ENCODE measurements at regions not wholly inside any gene's neighbourhood (a gene's known extent, or its start where the extent isn't known, plus 50 kb on each side); places are given as distances from the start of the nearest gene placed in this dataset.

DNA sequence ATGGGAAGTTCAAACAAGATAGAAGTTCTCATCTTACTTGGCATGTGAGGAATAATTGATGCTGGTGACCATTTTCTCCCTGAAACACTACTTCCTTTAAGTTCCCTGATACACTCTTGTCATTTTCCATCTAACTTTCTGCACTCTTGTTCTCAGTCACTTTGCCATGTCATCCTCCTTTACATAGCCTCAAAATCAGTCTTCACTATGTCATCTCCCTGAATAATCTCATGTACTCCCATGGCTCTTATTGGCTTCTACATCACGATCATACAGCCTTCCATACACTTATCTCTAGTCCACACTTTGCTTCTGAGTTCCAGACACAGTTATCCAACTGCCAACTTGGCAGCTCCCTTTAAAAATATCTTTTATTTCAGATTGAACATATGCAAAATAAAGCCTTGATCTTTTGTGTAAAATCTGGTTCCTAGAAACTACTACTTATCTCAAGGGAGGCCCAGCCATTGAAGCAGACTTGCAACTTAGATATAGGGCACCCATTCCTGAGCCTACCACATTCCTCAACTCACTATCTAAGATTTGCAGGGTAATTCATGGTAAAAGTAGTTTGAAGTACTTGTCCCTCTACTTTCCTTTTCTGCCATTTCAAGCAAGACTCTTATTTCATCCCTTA is 1070.2 kb upstream of the NXPH2 start:
- CTCF ChIA-PET = no interaction called here

DNA sequence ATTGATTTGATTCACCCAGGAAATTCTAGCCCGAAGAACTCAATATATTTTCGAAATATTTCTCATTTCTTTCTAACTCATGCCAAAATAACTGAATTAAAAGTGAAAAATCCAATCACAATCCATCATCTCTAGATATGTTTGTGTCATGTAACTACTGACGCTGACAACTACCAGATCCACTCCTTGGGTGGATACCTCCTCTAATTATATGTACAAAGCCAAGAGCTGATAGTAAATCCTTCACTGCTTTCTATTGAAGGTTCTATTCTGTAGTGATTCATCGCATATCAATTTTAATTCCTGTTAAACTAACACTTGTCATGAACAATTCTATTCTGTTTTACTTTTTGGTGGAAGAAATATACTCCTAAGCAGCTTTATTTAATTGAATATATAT is 1056.6 kb upstream of the NXPH2 start:
- POLR2A ChIA-PET = no interaction called here
- TF ChIP-seq, protein P1, sequence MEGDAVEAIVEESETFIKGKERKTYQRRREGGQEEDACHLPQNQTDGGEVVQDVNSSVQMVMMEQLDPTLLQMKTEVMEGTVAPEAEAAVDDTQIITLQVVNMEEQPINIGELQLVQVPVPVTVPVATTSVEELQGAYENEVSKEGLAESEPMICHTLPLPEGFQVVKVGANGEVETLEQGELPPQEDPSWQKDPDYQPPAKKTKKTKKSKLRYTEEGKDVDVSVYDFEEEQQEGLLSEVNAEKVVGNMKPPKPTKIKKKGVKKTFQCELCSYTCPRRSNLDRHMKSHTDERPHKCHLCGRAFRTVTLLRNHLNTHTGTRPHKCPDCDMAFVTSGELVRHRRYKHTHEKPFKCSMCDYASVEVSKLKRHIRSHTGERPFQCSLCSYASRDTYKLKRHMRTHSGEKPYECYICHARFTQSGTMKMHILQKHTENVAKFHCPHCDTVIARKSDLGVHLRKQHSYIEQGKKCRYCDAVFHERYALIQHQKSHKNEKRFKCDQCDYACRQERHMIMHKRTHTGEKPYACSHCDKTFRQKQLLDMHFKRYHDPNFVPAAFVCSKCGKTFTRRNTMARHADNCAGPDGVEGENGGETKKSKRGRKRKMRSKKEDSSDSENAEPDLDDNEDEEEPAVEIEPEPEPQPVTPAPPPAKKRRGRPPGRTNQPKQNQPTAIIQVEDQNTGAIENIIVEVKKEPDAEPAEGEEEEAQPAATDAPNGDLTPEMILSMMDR (IDR thresholded peaks at IDR 0.05; ENCODE audit: low read depth, low read length) = no peak
- no peak for DNase-seq (ENCODE audit: low read depth, low spot score)
- CTCF ChIA-PET = no interaction called here
- Histone ChIP-seq H3K27ac (ENCODE audit: low read depth, low read length) (no peak overlapping the region), H3K27me3 (ENCODE audit: control insufficient read depth, insufficient read depth, low read length) (no peaks in the 10 kb centered on the region), H3K4me3 (ENCODE audit: low read depth, low read length) (no peak overlapping the region), H3K9me3 (ENCODE audit: control insufficient read depth, insufficient read depth, low read length) (peaks cover 9% of the 10 kb centered on the region)

More for the DNA sequence above, 1070.2 kb upstream of the NXPH2 start:
- TF ChIP-seq, protein P1 (IDR thresholded peaks at IDR 0.05; ENCODE audit: low read depth, low read length) = no peak
- Histone ChIP-seq H3K27ac (ENCODE audit: low read depth, low read length) (no peak overlapping the region), H3K27me3 (ENCODE audit: control insufficient read depth, insufficient read depth, low read length) (no peaks in the 10 kb centered on the region), H3K4me3 (ENCODE audit: low read depth, low read length) (no peak overlapping the region), H3K9me3 (ENCODE audit: control insufficient read depth, insufficient read depth, low read length) (peaks cover 10% of the 10 kb centered on the region)
- no peak for DNase-seq (ENCODE audit: low read depth, low spot score)
- POLR2A ChIA-PET = no interaction called here

DNA sequence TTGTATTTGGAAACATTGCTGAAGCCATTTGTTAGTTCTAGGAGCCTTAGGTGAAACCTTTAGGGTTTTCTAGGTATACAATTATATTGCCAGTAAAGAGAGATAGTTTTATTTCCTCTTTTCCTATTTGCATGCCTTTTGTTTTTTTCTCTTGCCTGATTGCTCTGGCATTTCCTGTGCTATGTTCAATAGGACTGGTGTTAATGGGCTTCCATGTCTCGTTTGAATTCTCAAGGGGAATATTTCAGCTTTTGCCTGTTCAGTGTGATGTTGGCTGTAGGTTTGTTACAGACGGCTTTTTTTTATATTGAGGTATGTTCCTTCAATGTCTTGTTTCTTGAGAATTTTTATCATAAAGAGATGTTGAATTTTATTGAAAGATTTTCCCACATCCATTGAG is 1054.9 kb upstream of the NXPH2 start:
- ChIA-PET CTCF (no interaction called here), POLR2A (no interaction called here)
- TF ChIP-seq, protein P1 (IDR thresholded peaks at IDR 0.05; ENCODE audit: low read depth, low read length) = no peak
- no peak for DNase-seq (ENCODE audit: low read depth, low spot score)
- H3K4me3 ChIP-seq (ENCODE audit: low read depth, low read length) = no peak overlapping the region
- H3K27ac ChIP-seq (ENCODE audit: low read depth, low read length) = no peak overlapping the region
- peaks cover 9% of the 10 kb centered on the region for H3K9me3 ChIP-seq (ENCODE audit: control insufficient read depth, insufficient read depth, low read length)
- H3K27me3 ChIP-seq (ENCODE audit: control insufficient read depth, insufficient read depth, low read length) = no peaks in the 10 kb centered on the region

DNA sequence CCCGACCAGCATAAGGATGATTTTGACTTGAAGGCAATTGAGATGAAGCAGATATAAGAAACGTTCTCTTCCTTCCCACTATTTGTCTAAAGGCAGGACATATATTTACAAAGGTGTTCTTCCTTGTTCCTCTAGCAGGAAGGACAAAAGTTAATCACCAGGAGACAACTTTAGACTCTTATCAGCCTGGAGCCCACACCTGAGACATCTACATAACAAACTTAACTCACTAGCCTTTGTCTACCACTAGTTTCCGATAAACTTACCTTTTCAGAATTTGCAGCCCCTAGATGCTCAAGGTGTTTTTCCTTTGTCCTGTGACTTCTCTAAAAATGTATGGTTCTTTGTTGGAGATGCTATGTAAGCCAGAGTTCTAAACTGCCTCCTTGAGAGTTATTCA is 1047.8 kb upstream of the NXPH2 start:
- peaks cover 9% of the 10 kb centered on the region for H3K9me3 ChIP-seq (ENCODE audit: control insufficient read depth, insufficient read depth, low read length)
- ChIA-PET POLR2A (no interaction called here), CTCF (no interaction called here)
- no peak overlapping the region for H3K27ac ChIP-seq (ENCODE audit: low read depth, low read length)
- DNase-seq (ENCODE audit: low read depth, low spot score) = no peak
- TF ChIP-seq, protein P1 (IDR thresholded peaks at IDR 0.05; ENCODE audit: low read depth, low read length) = no peak
- no peak overlapping the region for H3K4me3 ChIP-seq (ENCODE audit: low read depth, low read length)
- H3K27me3 ChIP-seq (ENCODE audit: control insufficient read depth, insufficient read depth, low read length) = no peaks in the 10 kb centered on the region

DNA sequence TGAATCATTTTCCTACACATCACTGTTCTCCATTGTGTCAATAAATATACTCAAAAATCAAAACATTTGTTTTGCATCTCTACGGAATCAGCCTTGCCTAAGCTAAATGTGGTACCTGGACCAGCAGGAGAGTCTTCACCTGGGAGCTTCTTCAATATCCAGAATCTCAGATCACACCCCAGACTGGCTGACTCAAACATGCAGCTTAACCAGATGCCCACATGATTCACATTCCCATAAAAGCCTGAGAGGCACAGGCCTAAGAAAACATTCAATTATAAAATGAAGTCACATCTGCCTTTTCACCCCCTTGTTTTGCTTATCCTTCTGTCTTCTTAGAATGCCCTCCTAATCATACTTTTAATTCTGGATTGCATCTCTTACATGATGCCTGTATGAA is 1045.5 kb upstream of the NXPH2 start:
- CTCF ChIA-PET = no interaction called here
- POLR2A ChIA-PET = no interaction called here

More for the DNA sequence above, 1045.5 kb upstream of the NXPH2 start:
- no peak overlapping the region for H3K4me3 ChIP-seq (ENCODE audit: low read depth, low read length)
- no peak for DNase-seq (ENCODE audit: low read depth, low spot score)
- H3K9me3 ChIP-seq (ENCODE audit: control insufficient read depth, insufficient read depth, low read length) = peaks cover 9% of the 10 kb centered on the region; the same call in 1 of the 2 replicates
- TF ChIP-seq, protein P1 (IDR thresholded peaks at IDR 0.05; ENCODE audit: low read depth, low read length) = no peak
- H3K27ac ChIP-seq (ENCODE audit: low read depth, low read length) = no peak overlapping the region
- no peaks in the 10 kb centered on the region for H3K27me3 ChIP-seq (ENCODE audit: control insufficient read depth, insufficient read depth, low read length)
